Activated T-helper 1 cell treated with Interleukin-2 at 50 U/mL for 16 hours (primary cell): ENCODE measurements at regions not wholly inside any gene's neighbourhood (a gene's known extent, or its start where the extent isn't known, plus 50 kb on each side); places are given as distances from the start of the nearest gene placed in this dataset.

Experiments used
- DNase-seq: peaks from one replicate; pipeline ENCODE4 v3.0.0-alpha.2; 2020; ENCODE audit warnings: low read depth

DNA sequence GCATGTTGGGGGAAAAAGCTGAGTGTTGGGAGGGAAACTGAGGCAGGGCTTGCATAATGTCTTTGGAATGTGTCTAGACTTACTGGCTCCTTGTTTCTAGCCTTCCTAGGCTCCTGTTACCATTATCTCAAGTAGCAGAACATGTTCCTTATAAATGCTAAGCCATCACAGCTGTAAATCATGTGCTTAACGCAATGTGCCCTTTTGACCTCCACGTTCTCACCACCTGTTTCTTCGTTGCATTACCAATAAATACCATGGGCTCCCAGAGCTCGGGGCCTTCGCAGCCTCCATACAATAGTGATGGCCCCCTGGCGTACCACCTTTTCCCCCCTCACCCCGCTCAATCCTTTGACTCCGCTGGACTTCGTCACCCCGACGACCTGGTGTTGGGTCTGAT lies 54.0 kb upstream of the CWC22 start:
- no peak for DNase-seq

GRCh38 chr2:180058993-180059392 lies 51.9 kb upstream of the CWC22 start:
- DNase-seq = no peak

DNA sequence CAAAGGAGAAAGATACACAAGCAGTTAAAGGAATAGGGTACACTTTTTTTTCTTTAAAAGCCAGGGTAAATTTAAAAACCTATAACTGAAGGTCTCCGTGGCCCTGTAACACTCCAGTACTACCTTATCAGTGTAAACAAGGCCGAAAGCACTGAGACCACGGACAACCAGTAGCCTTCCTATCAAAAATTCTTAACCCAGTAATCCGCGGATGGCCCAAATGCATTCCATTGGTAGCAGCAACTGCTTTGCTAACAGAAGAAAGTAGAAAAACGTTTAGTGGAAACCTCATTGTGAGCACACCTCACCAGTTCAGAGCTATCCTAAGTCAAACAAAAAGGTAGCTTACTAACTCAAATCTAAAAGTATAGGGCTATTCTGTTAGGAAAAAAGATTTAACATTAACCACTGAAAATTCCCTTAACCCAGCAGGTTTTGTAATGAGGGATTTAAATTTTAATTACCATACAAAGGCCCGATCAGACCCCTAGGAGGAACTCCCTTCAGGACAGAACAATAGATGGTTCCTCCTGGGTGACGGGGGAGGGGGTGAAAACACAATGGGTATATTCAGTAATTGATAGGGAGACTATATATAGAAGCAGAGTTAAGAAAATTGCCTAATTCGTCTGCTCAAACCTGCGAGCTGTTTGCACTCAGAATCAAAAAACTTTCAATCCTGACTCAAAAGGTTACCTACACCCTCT lies 50.8 kb upstream of the CWC22 start:
- no peak for DNase-seq
